T-helper 2 cell (primary cell): ENCODE measurements at regions not wholly inside any gene's neighbourhood (a gene's known extent, or its start where the extent isn't known, plus 50 kb on each side); places are given as distances from the start of the nearest gene placed in this dataset.

Source experiments
- DNase-seq, 5 experiments: peaks; one replicate each; pipeline versions ENCODE4 v3.0.0 to v3.0.0-alpha.2; 2012 to 2022

DNA sequence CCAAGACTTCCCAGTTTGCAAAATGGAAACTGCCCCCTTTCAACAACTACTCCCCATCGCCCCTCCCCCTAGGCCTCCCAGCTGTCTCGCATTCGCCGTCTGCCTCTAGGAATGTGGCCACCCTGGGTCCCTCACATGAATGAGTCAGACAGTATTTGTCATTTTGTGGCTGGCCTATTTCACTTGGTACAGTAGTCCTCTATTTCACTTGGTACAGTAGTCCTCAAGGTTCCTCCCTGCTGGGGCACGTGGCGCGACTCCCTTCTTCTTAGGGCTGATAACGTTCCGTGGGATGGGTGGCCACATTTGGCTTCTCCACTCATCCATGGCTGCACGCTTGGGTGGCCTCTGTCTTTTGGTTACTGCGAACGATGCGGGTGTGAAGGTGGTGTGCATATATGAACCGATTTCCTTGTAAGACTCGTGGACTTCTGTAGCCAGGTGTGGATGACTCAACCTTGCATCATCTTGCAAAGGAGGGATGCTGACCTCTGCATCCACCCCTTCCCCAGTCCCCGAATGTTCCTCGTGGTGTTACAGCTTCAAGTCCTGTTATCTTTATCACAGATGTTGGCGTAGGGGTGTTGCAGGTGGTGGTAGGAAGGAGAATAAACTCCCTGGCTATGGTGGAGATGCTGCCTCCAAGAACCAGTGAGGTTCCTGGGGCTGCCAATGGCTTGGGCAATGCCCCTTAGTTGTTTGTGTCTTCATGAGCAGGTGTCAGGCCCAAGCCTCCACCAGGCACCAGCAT, 112.1 kb upstream of the SOX1 start:
- no peak for DNase-seq

DNA sequence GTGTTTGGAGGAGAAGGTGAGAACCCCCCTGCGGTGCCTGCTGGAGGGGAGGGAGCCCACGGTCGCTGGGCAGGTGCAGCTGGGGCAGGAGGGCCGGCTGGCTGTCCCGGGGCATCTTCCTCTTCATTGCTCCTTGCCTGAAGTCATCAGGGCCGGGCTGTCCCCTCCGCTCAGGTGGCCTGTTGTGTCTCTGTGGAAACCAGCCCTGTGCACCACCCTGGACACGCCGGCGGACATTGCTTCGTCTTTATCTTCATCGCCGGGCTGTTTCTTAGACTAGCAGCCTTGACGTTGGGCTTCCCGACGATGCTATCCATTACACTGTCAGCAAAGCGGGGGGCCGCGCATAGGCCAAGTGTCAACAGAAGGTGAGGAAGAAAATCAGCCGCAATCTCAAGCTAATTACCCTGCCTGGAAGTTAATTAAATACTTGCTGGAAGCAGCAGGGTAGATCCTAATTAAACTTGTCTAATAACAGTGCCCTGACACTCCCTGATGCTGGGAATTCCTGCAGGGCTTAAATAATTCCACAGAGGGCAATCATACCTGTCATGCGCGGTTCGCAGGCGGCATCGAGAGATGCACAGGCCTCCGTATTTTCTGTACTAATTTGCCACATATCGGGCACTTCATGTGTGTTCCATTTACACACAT, 111.4 kb upstream of the SOX1 start:
- DNase-seq, result no peak

DNA sequence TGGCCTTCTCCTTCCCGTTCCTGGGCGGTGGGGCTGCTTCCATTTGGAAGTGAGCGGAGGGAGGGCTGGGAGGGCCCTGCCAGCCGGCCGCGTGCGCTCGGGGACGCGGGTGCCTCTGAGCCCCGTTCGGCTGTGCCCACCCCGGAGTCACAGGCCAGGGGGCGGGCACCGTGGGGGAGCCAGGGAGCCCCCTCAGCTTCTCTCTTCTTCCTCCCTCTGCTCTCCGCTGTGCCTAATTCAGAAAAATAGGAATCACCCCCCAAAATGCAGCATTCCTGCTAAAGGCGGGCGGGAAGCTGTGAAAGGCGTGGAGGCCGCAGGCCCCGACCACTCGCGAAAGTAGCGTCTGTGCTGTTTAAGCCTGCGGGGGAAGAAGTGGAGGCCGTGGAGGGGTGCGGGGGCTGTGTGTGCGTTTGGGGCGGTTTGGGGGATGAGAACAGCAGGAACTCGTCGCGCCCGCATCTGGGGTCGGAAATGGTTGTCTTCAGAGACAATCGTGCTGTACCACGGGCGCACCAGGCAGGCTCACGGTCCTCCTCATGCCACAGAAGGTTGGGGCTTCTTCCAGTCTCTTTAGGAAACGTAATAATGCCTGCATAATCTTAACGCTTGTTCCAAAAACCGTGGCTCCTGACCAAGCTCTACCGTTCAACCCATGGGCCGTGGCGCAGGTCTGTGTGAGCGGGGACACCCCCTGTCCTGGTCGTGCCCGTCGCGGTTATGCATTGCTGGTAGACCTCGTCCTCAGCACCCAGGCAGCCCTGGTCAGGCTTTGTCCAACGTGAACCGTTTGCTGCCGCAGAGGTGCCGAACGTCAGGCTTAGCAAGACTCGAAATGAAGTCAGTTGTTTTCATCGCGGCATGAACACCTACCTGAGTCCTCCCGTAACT, 110.4 kb upstream of the SOX1 start:
- DNase-seq, result no peak

DNA sequence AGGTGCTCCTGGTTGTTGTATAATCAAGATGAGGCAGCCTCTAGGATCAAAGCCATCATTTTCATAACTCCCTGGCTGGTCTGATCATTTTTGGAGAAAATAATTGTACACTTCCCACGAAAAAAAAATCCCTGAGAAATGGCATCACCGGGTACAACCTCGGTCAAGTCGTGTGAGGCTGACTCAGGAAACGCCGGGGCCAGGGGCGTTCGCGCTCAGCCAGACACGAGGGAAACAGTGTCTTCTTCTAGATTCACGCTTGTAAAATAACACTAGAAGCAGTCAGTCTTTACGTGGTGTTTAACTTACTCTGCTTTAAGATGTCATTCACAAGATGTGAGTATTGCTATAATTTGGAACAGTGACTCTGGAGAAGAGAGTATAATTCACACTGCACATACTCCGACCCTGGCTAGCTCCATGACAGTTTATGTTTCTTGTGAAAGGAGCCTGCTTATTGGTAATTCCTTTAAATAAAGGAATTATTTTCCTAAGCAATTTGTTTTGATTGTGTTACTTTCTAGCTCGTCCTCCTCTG, 109.0 kb upstream of the SOX1 start:
- no peak for DNase-seq

DNA sequence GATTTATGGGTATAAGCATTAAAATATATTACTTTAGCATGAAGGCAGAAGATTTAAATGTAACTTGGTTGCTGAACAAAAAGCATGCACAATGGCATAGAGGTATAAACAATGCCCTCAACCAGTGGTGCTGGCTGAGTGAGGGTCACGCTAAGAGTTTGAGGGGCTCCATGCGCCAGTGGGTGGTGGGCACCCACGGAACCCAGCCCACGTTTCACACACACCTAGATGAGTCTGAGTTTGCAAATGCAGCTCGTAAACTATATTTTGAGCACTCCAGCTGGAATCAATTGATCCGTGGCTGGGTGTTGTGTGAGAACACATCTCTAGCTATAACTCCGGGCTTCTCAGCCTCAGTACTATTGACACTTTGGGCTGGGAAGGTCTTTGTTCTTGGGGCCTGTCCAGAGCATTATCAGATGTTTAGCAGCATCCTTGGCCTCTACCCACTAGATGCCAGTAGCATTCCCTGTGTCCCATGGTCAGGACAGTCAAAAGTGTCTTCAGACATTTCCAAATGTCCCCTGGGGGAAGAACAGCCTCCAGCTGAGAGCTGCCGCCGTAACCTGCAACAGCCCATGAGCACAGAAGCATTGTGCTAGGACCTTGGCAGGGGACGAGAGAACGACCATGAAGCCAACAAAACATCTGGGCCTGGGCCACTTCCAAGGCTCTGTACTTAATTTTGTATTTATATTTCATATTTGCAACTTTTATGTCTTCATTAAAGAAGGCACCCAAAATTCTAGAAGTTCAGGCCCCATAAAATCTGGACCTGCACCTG, 108.1 kb upstream of the SOX1 start:
- DNase-seq, result no peak

DNA sequence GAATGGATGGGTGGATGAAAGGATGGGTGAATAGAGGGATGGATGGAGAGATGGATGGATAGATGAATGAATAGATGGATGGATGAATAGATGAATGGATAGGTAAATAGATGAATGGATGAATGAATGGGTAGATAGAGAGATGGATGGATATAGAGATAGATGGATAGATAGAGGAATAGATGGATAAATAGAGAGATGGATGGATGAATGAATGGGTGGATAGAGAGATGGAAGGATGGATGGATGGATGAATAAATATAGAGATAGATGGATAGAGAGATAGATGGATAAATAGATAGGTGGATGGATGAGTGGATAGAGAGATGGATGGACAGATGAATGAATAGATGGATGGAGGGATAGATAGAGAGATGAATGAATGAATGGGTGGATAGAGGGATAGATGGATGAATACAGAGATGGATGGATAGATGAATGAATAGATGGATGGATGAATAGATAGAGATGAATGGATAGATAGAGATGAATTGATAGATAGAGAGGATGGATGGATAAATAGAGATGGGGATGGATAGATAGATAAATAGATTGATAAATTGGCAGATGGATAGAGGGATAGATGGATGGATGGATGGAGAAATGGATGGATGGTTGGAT, 106.7 kb upstream of the SOX1 start:
- DNase-seq, result no peak

DNA sequence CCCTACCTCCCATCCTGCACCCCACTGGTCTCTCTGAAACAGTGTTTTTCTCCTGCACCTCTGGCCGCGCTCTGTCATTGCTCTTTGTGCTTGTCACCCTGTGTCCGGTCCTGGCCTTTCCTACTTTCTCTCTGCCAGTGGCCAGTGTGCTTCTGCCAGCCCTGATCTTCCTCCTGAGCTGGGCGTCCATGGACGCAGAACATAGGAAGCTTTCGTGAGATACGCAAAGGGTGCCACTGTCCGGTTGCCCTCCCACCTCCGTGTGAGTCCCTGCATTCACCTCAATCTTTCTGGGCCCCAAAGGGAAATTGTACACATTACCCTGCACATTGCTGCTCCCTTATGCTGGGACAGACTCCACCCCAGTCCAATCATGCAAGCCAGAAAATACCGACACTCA, 105.7 kb upstream of the SOX1 start:
- no peak for DNase-seq

DNA sequence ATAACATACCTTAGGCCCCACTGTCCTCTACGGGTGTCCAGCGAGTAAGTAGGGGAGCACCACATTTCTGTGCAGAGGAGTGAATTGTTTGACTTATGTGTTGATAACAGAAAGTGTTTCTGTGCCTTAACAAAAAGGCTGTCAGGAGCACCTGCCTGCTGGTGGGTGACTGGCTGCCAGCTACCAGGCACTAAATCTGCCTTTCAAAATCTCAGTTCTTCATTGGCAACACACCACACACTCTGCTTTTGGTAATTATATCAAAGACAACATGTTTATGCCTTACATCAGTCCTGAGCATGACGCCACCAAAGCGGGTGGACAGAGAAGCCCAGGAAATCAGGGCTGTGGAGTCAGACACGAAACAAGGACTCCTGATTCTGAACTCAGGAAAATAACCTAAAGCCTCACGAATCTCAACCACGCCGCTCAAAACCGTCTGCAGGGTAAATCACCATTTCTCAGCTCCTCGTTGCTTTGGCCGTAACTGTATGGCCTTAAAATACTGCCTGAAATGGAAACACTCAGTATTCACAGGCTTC, 105.2 kb upstream of the SOX1 start:
- DNase-seq, result no peak

DNA sequence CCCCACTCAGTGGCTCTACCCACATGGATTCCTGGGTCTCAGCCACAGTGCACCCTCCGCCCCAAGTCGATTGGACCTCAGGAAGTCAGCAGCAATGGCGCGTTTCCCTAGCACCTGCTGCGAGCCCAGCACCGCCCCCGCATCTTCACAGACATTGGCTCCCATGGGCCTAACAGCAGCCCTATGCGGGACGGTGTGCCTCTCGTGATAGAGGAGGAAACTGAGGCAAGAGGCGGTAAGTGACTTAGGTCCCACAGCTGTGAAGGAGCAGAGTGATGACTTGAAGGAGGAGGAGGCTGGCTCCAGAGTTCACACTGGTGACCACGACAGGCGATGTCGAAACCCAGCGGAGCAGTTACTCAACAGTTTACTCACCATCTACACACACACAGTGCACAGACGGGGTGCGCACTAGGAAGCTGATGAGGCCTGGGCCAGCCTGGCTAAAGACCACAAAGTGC, 104.5 kb upstream of the SOX1 start:
- no peak for DNase-seq

- DNase-seq, result no peak
Observed at GRCh38 chr13:111963031-111963430, 103.9 kb upstream of the SOX1 start.

GRCh38 chr13:111964411-111965035, 102.4 kb upstream of the SOX1 start:
- DNase-seq, result no peak

DNA sequence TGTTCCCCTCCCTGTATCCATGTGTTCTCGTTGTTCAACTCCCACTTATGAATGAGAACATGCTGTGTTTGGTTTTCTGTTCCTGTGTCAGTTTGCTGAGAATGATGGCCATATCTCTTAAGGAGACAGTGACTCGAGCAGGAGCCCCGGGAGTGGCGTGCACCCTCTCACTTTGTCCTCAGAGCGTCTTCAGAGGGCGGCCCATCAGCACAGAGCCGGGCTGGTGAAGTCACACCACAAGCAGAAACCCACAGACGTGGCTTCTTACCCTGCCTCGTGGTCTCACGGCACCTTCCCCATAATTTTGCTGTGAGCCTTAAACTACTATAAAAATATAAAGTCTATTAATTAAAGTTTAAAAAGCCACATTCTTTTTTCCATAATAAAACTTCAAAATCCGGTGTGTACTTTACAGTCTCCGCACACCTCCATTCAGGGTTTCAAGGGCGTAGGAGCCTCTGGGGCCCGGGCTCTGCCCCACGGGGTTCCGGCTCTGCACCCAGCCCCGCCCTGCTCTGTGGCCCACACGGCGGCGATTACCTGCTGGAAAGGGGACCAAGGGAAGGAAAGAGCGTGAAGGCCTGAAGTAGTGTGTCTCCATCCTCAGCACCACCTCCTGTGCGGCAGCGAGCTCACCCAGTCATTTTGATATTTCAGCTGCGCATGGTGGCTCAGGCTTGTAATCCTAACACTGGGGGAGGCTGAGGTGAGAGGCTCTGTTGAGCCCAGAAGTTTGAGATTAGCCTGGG, 101.3 kb upstream of the SOX1 start:
- no peak for DNase-seq

- no peak for DNase-seq
Observed at GRCh38 chr13:111966933-111967332, 100.0 kb upstream of the SOX1 start.

GRCh38 chr13:111967572-111968201, 99.3 kb upstream of the SOX1 start:
- no peak for DNase-seq

DNA sequence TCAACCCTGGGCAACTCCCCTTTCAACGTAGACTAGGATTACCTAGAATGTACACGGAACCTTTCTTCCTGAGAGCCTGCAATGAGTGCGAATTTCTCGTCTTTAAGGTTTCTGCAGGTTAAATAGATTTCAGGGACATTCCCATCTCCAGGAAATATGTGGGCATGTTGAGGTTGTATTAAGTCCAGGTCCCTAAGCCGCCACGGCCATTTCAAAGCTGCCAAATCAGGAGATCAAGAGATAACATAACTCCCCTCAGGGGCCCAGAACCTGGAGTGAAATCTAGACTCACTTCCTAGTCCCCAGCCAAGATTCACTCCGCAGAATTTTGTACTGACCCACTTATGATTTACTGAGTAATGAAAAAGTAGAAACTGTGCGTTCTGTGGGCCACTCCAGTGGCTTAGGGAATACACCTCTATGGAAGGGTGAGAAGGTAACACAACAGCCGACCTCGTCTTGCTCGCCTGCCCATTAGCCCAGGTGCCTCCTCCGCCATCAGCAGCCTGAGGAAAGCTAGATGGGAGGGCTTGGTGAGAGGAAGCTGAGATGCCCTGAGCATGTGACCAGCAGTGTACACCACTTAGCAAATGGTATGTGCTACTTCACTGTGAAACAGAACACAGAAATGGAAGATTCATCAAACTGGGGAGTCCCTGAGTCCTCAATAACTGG, 98.5 kb upstream of the SOX1 start:
- DNase-seq, result no peak

- no peak for DNase-seq
Observed at GRCh38 chr13:111969551-111970135, 97.3 kb upstream of the SOX1 start.

GRCh38 chr13:111970494-111971141, 96.3 kb upstream of the SOX1 start:
- no peak for DNase-seq
